IMR-90 (cell line): ENCODE measurements at regions not wholly inside any gene's neighbourhood (a gene's known extent, or its start where the extent isn't known, plus 50 kb on each side); places are given as distances from the start of the nearest gene placed in this dataset.
A peak's percentile ranks its signal among the peaks of the same experiment; 100 is the strongest.

ENCODE experiments used
- ATAC-seq: fragments of 200-7000 bp; cut with Tn5 transposase; 2 replicates; pipeline ENCODE4 v1.9.1; 2020; ENCODE audit warnings: low read depth, mild to moderate bottlenecking, moderate library complexity
- BruUV-seq: library from RNA; stranded (reverse); fragments of 400-500 nt; replicated peaks from 2 replicates; lab custom pipeline; 2021; lab: Mats Ljungman, UMichigan
- CTCF ChIA-PET: fragments of 300-600 bp; formaldehyde crosslinking; extraction: SDS; loops from one replicate; lab custom pipeline; 2021; ENCODE audit warnings: antibody characterized with exemption; lab: Yijun Ruan, JAX
- POLR2A ChIA-PET: fragments of 300-600 bp; sonication (Branson Sonifier 250); formaldehyde crosslinking; loops from one replicate; lab custom pipeline; 2022; ENCODE audit warnings: antibody characterized with exemption; ENCODE audit not compliant: unreplicated experiment; lab: Charles Lee
- DNase-seq: peaks from one replicate; pipeline ENCODE4 v3.0.0; 2013
- H2AFZ ChIP-seq: replicated peaks from 2 replicates; pipeline ENCODE3; 2013; ENCODE audit warnings: low read length, mild to moderate bottlenecking; ENCODE audit not compliant: poor library complexity
- H2AK5ac ChIP-seq: 2 replicates; pipeline ENCODE4 v1.6.1; 2013; ENCODE audit warnings: low read depth, low read length, inconsistent platforms
- H2AK9ac ChIP-seq: replicated peaks from 2 replicates; pipeline ENCODE3; 2013; ENCODE audit warnings: mild to moderate bottlenecking, low read depth, low read length, moderate library complexity; ENCODE audit not compliant: poor library complexity
- H2BK120ac ChIP-seq: 2 replicates; pipeline ENCODE4 v1.6.1; 2013; ENCODE audit warnings: low read depth, low read length, inconsistent platforms
- H2BK15ac ChIP-seq: 3 replicates; pipeline ENCODE4 v1.6.1; 2013; ENCODE audit warnings: low read depth, low read length, inconsistent platforms
- H2BK20ac ChIP-seq: 2 replicates; pipeline ENCODE4 v1.6.1; 2013; ENCODE audit warnings: low read depth, mild to moderate bottlenecking, inconsistent platforms, low read length, moderate library complexity
- H2BK5ac ChIP-seq: 2 replicates; pipeline ENCODE4 v1.6.1; 2013; ENCODE audit warnings: mild to moderate bottlenecking, low read depth, low read length, inconsistent platforms; ENCODE audit not compliant: poor library complexity, severe bottlenecking
- H3K14ac ChIP-seq: replicated peaks from 2 replicates; pipeline ENCODE4 v1.6.1; 2013; ENCODE audit warnings: low read depth, low read length, inconsistent platforms
- H3K18ac ChIP-seq: 2 replicates; pipeline ENCODE4 v1.6.1; 2013; ENCODE audit warnings: low read depth, low read length, control low read depth
- H3K23ac ChIP-seq: 2 replicates; pipeline ENCODE4 v1.6.1; 2013; ENCODE audit warnings: low read depth, low read length, inconsistent platforms
- H3K27ac ChIP-seq: 2 replicates; pipeline ENCODE4 v1.5.1; 2013; ENCODE audit warnings: mild to moderate bottlenecking, control low read depth, low read length; ENCODE audit not compliant: insufficient read depth
- H3K27me3 ChIP-seq: 2 replicates; pipeline ENCODE4 v1.6.1; 2013; ENCODE audit warnings: low read length; ENCODE audit not compliant: control insufficient read depth, insufficient read depth
- H3K36me3 ChIP-seq: 2 replicates; pipeline ENCODE4 v1.6.1; 2013; ENCODE audit warnings: low read length, mixed read lengths; ENCODE audit not compliant: control insufficient read depth, insufficient read depth
- H3K4ac ChIP-seq: 2 replicates; pipeline ENCODE4 v1.6.1; 2013; ENCODE audit warnings: low read depth, low read length, inconsistent platforms
- H3K4me1 ChIP-seq: 2 replicates; pipeline ENCODE4 v1.6.1; 2013; ENCODE audit warnings: low read length, mixed read lengths; ENCODE audit not compliant: control insufficient read depth, insufficient read depth
- H3K4me2 ChIP-seq: 2 replicates; pipeline ENCODE4 v1.6.1; 2013; ENCODE audit warnings: low read depth, mild to moderate bottlenecking, control low read depth, low read length, moderate library complexity
- H3K4me3 ChIP-seq: 2 replicates; pipeline ENCODE4 v1.5.1; 2013; ENCODE audit warnings: low read depth, mild to moderate bottlenecking, control low read depth, low read length, moderate library complexity; ENCODE audit not compliant: insufficient read depth
- H3K56ac ChIP-seq: 2 replicates; pipeline ENCODE4 v1.6.1; 2013; ENCODE audit warnings: low read length, inconsistent platforms; ENCODE audit not compliant: insufficient read depth; ENCODE audit errors: extremely low read depth
- H3K79me1 ChIP-seq, 2 experiments: 2 replicates each; pipeline ENCODE4 v1.6.1; 2013; ENCODE audit warnings: low read length in 2 of 2, inconsistent platforms in 1 of 2, low read depth in 1 of 2
- H3K9ac ChIP-seq: 2 replicates; pipeline ENCODE4 v1.6.1; 2013; ENCODE audit warnings: low read depth, low read length, control low read depth
- H3K9me1 ChIP-seq: 2 replicates; pipeline ENCODE4 v1.6.1; 2013; ENCODE audit warnings: low read length, inconsistent platforms; ENCODE audit not compliant: insufficient read depth
- H3K9me3 ChIP-seq: 2 replicates; pipeline ENCODE4 v1.6.1; 2013; ENCODE audit warnings: low read length; ENCODE audit not compliant: control insufficient read depth, insufficient read depth
- H4K20me1 ChIP-seq: 2 replicates; pipeline ENCODE4 v1.6.1; 2013; ENCODE audit warnings: low read length, inconsistent platforms; ENCODE audit not compliant: insufficient read depth
- H4K5ac ChIP-seq: 2 replicates; pipeline ENCODE4 v1.6.1; 2013; ENCODE audit warnings: mild to moderate bottlenecking, low read depth, low read length, control low read depth
- H4K8ac ChIP-seq, 2 experiments: 2 replicates each; pipeline ENCODE4 v1.6.1; 2013; ENCODE audit warnings: low read depth in 2 of 2, low read length in 2 of 2, control low read depth in 1 of 2, inconsistent platforms in 1 of 2
- H4K91ac ChIP-seq: 2 replicates; pipeline ENCODE4 v1.6.1; 2013; ENCODE audit warnings: low read depth, low read length, inconsistent platforms; ENCODE audit not compliant: insufficient read depth
- BHLHE40 ChIP-seq: fragments of 150-350 bp; IDR thresholded peaks from 2 replicates; pipeline ENCODE4 v1.6.1; 2016; ENCODE audit warnings: mild to moderate bottlenecking, low read depth, low read length
- NFE2L2 ChIP-seq: fragments of 150-350 bp; IDR thresholded peaks from 2 replicates; pipeline ENCODE4 v1.6.1; 2016; ENCODE audit warnings: low read depth, mild to moderate bottlenecking, low read length
- WGBS, 2 experiments: methylation state at CpG; one replicate each; pipeline versions ENCODE4 v1.1.5 to v1.1.7; 2013; ENCODE audit warnings: missing lambda C conversion rate in 2 of 2; ENCODE audit not compliant: insufficient read length in 1 of 2; ENCODE audit errors: extremely low coverage in 2 of 2; 5-methylcytosine and 5-hydroxymethylcytosine counted together
- dilution Hi-C: fragments of 300-500 bp; cut with HindIII; formaldehyde crosslinking; loops from one replicate; pipeline ENCODE4 v1.14.3; 2018; ENCODE audit warnings: low sequenced_read_pairs; ENCODE audit not compliant: unreplicated experiment
- in situ Hi-C: fragments of 300-500 bp; cut with MboI; formaldehyde crosslinking; loops from 3 replicates; pipeline ENCODE4 v1.14.3; 2019; ENCODE audit warnings: low sequenced_read_pairs, inconsistent platforms, mixed read lengths
- intact Hi-C: fragments of 100-400 bp; cut with micrococcal nuclease; formaldehyde crosslinking; loops from 2 replicates; pipeline ENCODE4 v1.10.0; 2022
- TF ChIP-seq, protein P1 (sequence below): fragments of 150-350 bp; IDR thresholded peaks from 2 replicates; pipeline ENCODE4 v1.6.1; 2016; ENCODE audit warnings: low read depth, mild to moderate bottlenecking, low read length, moderate library complexity, borderline replicate concordance

DNA sequence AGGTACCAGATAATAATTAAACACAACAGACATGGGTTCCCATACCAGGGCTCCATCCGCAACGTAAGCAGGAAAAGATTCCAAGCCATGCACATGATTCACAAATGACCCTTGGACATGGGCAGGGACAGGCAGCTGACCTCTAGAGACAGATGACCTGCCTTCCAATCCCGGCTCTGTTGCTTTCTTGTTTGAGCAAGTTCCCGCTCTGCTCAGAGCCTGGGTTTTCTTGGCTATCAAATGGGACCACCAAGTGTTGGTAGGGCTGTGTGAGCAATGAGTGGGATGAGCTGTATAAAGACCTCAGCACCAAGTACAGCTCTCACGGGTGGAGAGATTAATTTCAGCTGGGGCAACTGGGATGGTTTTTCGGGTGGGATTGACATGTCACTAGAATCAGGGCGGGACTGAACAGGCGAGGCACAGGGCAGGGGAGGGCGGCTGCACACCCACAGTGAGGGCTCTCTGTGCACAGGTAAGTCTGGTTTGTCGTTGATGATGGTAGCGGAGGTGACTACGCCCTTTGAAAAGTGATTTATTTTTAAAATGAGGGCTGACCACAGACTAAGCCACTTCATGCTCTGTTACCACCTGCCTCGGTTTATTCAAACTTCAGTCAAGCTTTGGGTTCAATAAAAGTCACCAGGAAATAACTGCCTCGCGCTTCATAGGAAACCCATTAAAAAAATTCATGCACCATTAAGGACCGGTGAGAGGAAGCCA lies 57.5 kb upstream of the IFFO2 start (continued):
- TF ChIP-seq NFE2L2: no peak

DNA sequence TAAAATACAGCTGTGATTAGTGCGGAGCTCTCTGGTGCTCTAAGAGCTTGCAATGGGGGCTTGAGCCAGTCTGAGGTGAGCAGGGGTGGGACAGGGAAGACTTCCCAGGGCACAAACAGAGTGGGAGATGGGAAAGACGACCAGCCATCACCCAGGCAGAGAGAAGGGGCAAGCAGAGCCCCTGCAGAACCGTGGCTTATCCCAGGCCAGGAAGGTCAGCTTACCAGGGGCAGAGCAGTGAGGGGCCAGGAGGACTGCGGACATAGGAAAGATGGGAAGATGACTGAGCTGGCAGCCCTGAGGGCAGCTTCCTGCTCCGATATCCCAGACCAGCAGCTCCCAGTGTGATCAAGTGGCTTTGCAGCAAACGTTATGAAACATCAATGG lies 55.4 kb upstream of the IFFO2 start:
- in situ Hi-C loops: no loop called here

More for the DNA sequence above, 55.4 kb upstream of the IFFO2 start:
- H4K91ac ChIP-seq: peak overlapping the region; percentile 85
- H2BK5ac ChIP-seq: peak overlapping the region; percentile 74
- H3K79me1 ChIP-seq: no peaks in the 10 kb centered on the region
- peak overlapping the region; percentile 86 for H3K27ac ChIP-seq
- POLR2A ChIA-PET: no interaction called here
- peak overlapping the region; percentile 16; the same call in 1 of the 2 replicates for H3K4me2 ChIP-seq
- no peaks in the 10 kb centered on the region for H3K9me3 ChIP-seq
- H2BK20ac ChIP-seq: peak overlapping the region; percentile 80
- TF ChIP-seq, protein P1, sequence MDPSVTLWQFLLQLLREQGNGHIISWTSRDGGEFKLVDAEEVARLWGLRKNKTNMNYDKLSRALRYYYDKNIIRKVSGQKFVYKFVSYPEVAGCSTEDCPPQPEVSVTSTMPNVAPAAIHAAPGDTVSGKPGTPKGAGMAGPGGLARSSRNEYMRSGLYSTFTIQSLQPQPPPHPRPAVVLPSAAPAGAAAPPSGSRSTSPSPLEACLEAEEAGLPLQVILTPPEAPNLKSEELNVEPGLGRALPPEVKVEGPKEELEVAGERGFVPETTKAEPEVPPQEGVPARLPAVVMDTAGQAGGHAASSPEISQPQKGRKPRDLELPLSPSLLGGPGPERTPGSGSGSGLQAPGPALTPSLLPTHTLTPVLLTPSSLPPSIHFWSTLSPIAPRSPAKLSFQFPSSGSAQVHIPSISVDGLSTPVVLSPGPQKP: no peak
- no peak for TF ChIP-seq BHLHE40
- no peaks in the 10 kb centered on the region for H3K36me3 ChIP-seq
- peak overlapping the region; percentile 51 for H3K23ac ChIP-seq
- ATAC-seq (no peak), DNase-seq (no peak)
- H4K20me1 ChIP-seq: no peaks in the 10 kb centered on the region
- no peaks in the 10 kb centered on the region for H3K27me3 ChIP-seq
- H2AK9ac ChIP-seq: peak overlapping the region; percentile 55
- peak overlapping the region; percentile 89 for H2AK5ac ChIP-seq
- no TSS peak for BruUV-seq
- H3K4ac ChIP-seq: peak overlapping the region; percentile 81
- H3K9me1 ChIP-seq: peaks cover 34% of the 10 kb centered on the region
- H3K9ac ChIP-seq: peak overlapping the region; percentile 59
- H3K56ac ChIP-seq: peak overlapping the region; percentile 48; the same call in 1 of the 2 replicates
- peaks cover 26% of the 10 kb centered on the region for H3K4me1 ChIP-seq
- peak overlapping the region; percentile 76 for H3K14ac ChIP-seq
- no peak overlapping the region for H3K4me3 ChIP-seq
- H2BK15ac ChIP-seq: peak overlapping the region; percentile 37; the same call in 2 of the 3 replicates
- CTCF ChIA-PET: interaction anchor here (1.0 kb wide), 1 partner anchor 105 kb away, joined by 3 read pairs; no protein-coding TSS in a partner anchor
- WGBS, 2 experiments: 38% methylated on average over 3 of the region's 6 CpGs; no CpG with 5 or more reads in 1 of the 2 experiments
- H4K8ac ChIP-seq: peak overlapping the region; percentile 47 to 52
- intact Hi-C loops: loop anchor here (1.0 to 5.0 kb wide), 3 partner anchors 55 to 100 kb away; partner anchors contain the start of gene IFFO2
- peak overlapping the region; percentile 14 for H3K18ac ChIP-seq
- peak overlapping the region; percentile 27 for H4K5ac ChIP-seq
- H2AFZ ChIP-seq: peak overlapping the region; percentile 68
- dilution Hi-C loops: no loop called here
- peak overlapping the region; percentile 90 for H2BK120ac ChIP-seq
